ENCODE measurements at regions not wholly inside any gene's neighbourhood (a gene's known extent, or its start where the extent isn't known, plus 50 kb on each side); places are given as distances from the start of the nearest gene placed in this dataset.
"Not testable (repeated sequence)": the region's sequence is repeated elsewhere in the genome, so short reads cannot be mapped to it uniquely, and the experiment has no call there.

GRCh38 chr16:60640038-60640437 is 1396.2 kb downstream of the CDH8 start:
- Histone ChIP-seq H3K36me3 (ENCODE audit: control insufficient read depth, insufficient read depth, low read length, severe bottlenecking) (no peaks in the 10 kb centered on the region), H3K4me1 (ENCODE audit: control insufficient read depth, insufficient read depth, low read length) (peaks cover 2% of the 10 kb centered on the region), H3K9me3 (ENCODE audit: control insufficient read depth, low read length) (no peaks in the 10 kb centered on the region), H3K9ac (ENCODE audit: low read length) (no peak overlapping the region), H3K27me3 (replicated peaks; ENCODE audit: control insufficient read depth, insufficient read depth, low read length) (no peaks in the 10 kb centered on the region), H3K4me3 (ENCODE audit: low read length) (no peak overlapping the region)
- no peak for DNase-seq (ENCODE audit: low read depth)

- H3K36me3 ChIP-seq (ENCODE audit: control insufficient read depth, insufficient read depth, low read length, severe bottlenecking); H3K4me3 ChIP-seq (ENCODE audit: low read length); DNase-seq (ENCODE audit: low read depth); H3K27me3 ChIP-seq (replicated peaks; ENCODE audit: control insufficient read depth, insufficient read depth, low read length); H3K9ac ChIP-seq (ENCODE audit: low read length); H3K4me1 ChIP-seq (ENCODE audit: control insufficient read depth, insufficient read depth, low read length): not testable (repeated sequence)
- peaks cover 17% of the 10 kb centered on the region for H3K9me3 ChIP-seq (ENCODE audit: control insufficient read depth, low read length)
Measured at GRCh38 chr16:60636636-60637035, 1399.6 kb downstream of the CDH8 start.

GRCh38 chr16:60636117-60636516 is 1400.1 kb downstream of the CDH8 start:
- H3K9me3 ChIP-seq (ENCODE audit: control insufficient read depth, low read length), result peaks cover 17% of the 10 kb centered on the region
- no peak overlapping the region for H3K4me3 ChIP-seq (ENCODE audit: low read length)
- DNase-seq (ENCODE audit: low read depth), result no peak
- no peak overlapping the region for H3K9ac ChIP-seq (ENCODE audit: low read length)
- H3K4me1 ChIP-seq (ENCODE audit: control insufficient read depth, insufficient read depth, low read length), result peaks cover 2% of the 10 kb centered on the region
- H3K27me3 ChIP-seq (replicated peaks; ENCODE audit: control insufficient read depth, insufficient read depth, low read length), result no peaks in the 10 kb centered on the region
- H3K36me3 ChIP-seq (ENCODE audit: control insufficient read depth, insufficient read depth, low read length, severe bottlenecking), result no peaks in the 10 kb centered on the region

- peaks cover 2% of the 10 kb centered on the region for H3K4me1 ChIP-seq (ENCODE audit: control insufficient read depth, insufficient read depth, low read length)
- no peaks in the 10 kb centered on the region for H3K27me3 ChIP-seq (replicated peaks; ENCODE audit: control insufficient read depth, insufficient read depth, low read length)
- H3K36me3 ChIP-seq (ENCODE audit: control insufficient read depth, insufficient read depth, low read length, severe bottlenecking), result no peaks in the 10 kb centered on the region
- no peak overlapping the region for H3K4me3 ChIP-seq (ENCODE audit: low read length)
- H3K9ac ChIP-seq (ENCODE audit: low read length), result no peak overlapping the region
- no peak for DNase-seq (ENCODE audit: low read depth)
- peaks cover 19% of the 10 kb centered on the region for H3K9me3 ChIP-seq (ENCODE audit: control insufficient read depth, low read length)
Measured at GRCh38 chr16:60635548-60635947, 1400.7 kb downstream of the CDH8 start.

- no peaks in the 10 kb centered on the region for H3K27me3 ChIP-seq (replicated peaks; ENCODE audit: control insufficient read depth, insufficient read depth, low read length)
- H3K36me3 ChIP-seq (ENCODE audit: control insufficient read depth, insufficient read depth, low read length, severe bottlenecking), result no peaks in the 10 kb centered on the region
- no peak overlapping the region for H3K9ac ChIP-seq (ENCODE audit: low read length)
- DNase-seq (ENCODE audit: low read depth), result no peak
- no peaks in the 10 kb centered on the region for H3K9me3 ChIP-seq (ENCODE audit: control insufficient read depth, low read length)
- no peak overlapping the region for H3K4me3 ChIP-seq (ENCODE audit: low read length)
- H3K4me1 ChIP-seq (ENCODE audit: control insufficient read depth, insufficient read depth, low read length), result no peaks in the 10 kb centered on the region
Measured at GRCh38 chr16:60611844-60612243, 1424.4 kb downstream of the CDH8 start.

GRCh38 chr16:60608971-60609370 is 1427.3 kb downstream of the CDH8 start:
- H3K36me3 ChIP-seq (ENCODE audit: control insufficient read depth, insufficient read depth, low read length, severe bottlenecking), result no peaks in the 10 kb centered on the region
- no peak for DNase-seq (ENCODE audit: low read depth)
- no peaks in the 10 kb centered on the region for H3K9me3 ChIP-seq (ENCODE audit: control insufficient read depth, low read length)

GRCh38 chr16:60605652-60606051 is 1430.6 kb downstream of the CDH8 start:
- H3K9me3 ChIP-seq (ENCODE audit: control insufficient read depth, low read length), result not testable (repeated sequence)

More at GRCh38 chr16:60608971-60609370, 1427.3 kb downstream of the CDH8 start:
- Histone ChIP-seq H3K27me3 (replicated peaks; ENCODE audit: control insufficient read depth, insufficient read depth, low read length) (no peaks in the 10 kb centered on the region), H3K4me1 (ENCODE audit: control insufficient read depth, insufficient read depth, low read length) (no peaks in the 10 kb centered on the region), H3K4me3 (ENCODE audit: low read length) (no peak overlapping the region), H3K9ac (ENCODE audit: low read length) (no peak overlapping the region)

GRCh38 chr16:60605176-60605575 is 1431.1 kb downstream of the CDH8 start:
- H3K4me3 ChIP-seq (ENCODE audit: low read length), result no peak overlapping the region
- H3K27me3 ChIP-seq (replicated peaks; ENCODE audit: control insufficient read depth, insufficient read depth, low read length), result no peaks in the 10 kb centered on the region
- H3K4me1 ChIP-seq (ENCODE audit: control insufficient read depth, insufficient read depth, low read length), result no peaks in the 10 kb centered on the region
- H3K9ac ChIP-seq (ENCODE audit: low read length), result no peak overlapping the region
- no peak for DNase-seq (ENCODE audit: low read depth)
- H3K9me3 ChIP-seq (ENCODE audit: control insufficient read depth, low read length), result no peaks in the 10 kb centered on the region
- H3K36me3 ChIP-seq (ENCODE audit: control insufficient read depth, insufficient read depth, low read length, severe bottlenecking), result no peaks in the 10 kb centered on the region

More at GRCh38 chr16:60605652-60606051, 1430.6 kb downstream of the CDH8 start:
- H3K27me3 ChIP-seq (replicated peaks; ENCODE audit: control insufficient read depth, insufficient read depth, low read length); H3K4me1 ChIP-seq (ENCODE audit: control insufficient read depth, insufficient read depth, low read length); H3K36me3 ChIP-seq (ENCODE audit: control insufficient read depth, insufficient read depth, low read length, severe bottlenecking); H3K4me3 ChIP-seq (ENCODE audit: low read length); H3K9ac ChIP-seq (ENCODE audit: low read length); DNase-seq (ENCODE audit: low read depth): not testable (repeated sequence)

- no peaks in the 10 kb centered on the region for H3K36me3 ChIP-seq (ENCODE audit: control insufficient read depth, insufficient read depth, low read length, severe bottlenecking)
- DNase-seq (ENCODE audit: low read depth), result no peak
- no peaks in the 10 kb centered on the region for H3K4me1 ChIP-seq (ENCODE audit: control insufficient read depth, insufficient read depth, low read length)
- peaks cover 4% of the 10 kb centered on the region for H3K9me3 ChIP-seq (ENCODE audit: control insufficient read depth, low read length)
- H3K27me3 ChIP-seq (replicated peaks; ENCODE audit: control insufficient read depth, insufficient read depth, low read length), result no peaks in the 10 kb centered on the region
- H3K4me3 ChIP-seq (ENCODE audit: low read length), result no peak overlapping the region
- no peak overlapping the region for H3K9ac ChIP-seq (ENCODE audit: low read length)
Measured at GRCh38 chr16:60586493-60586892, 1449.7 kb downstream of the CDH8 start.

GRCh38 chr16:60582528-60582927 is 1453.7 kb downstream of the CDH8 start:
- no peaks in the 10 kb centered on the region for H3K36me3 ChIP-seq (ENCODE audit: control insufficient read depth, insufficient read depth, low read length, severe bottlenecking)
- no peaks in the 10 kb centered on the region for H3K4me1 ChIP-seq (ENCODE audit: control insufficient read depth, insufficient read depth, low read length)
- no peaks in the 10 kb centered on the region for H3K27me3 ChIP-seq (replicated peaks; ENCODE audit: control insufficient read depth, insufficient read depth, low read length)
- peaks cover 4% of the 10 kb centered on the region for H3K9me3 ChIP-seq (ENCODE audit: control insufficient read depth, low read length)
- H3K9ac ChIP-seq (ENCODE audit: low read length), result no peak overlapping the region
- H3K4me3 ChIP-seq (ENCODE audit: low read length), result no peak overlapping the region
- no peak for DNase-seq (ENCODE audit: low read depth)

- no peaks in the 10 kb centered on the region for H3K27me3 ChIP-seq (replicated peaks; ENCODE audit: control insufficient read depth, insufficient read depth, low read length)
- no peaks in the 10 kb centered on the region for H3K4me1 ChIP-seq (ENCODE audit: control insufficient read depth, insufficient read depth, low read length)
- no peaks in the 10 kb centered on the region for H3K36me3 ChIP-seq (ENCODE audit: control insufficient read depth, insufficient read depth, low read length, severe bottlenecking)
- H3K9me3 ChIP-seq (ENCODE audit: control insufficient read depth, low read length), result peaks cover 7% of the 10 kb centered on the region
- DNase-seq (ENCODE audit: low read depth), result no peak
- H3K9ac ChIP-seq (ENCODE audit: low read length), result no peak overlapping the region
- no peak overlapping the region for H3K4me3 ChIP-seq (ENCODE audit: low read length)
Measured at GRCh38 chr16:60566901-60567300, 1469.3 kb downstream of the CDH8 start.

GRCh38 chr16:60564588-60564987 is 1471.7 kb downstream of the CDH8 start:
- DNase-seq (ENCODE audit: low read depth), result no peak
- no peaks in the 10 kb centered on the region for H3K4me1 ChIP-seq (ENCODE audit: control insufficient read depth, insufficient read depth, low read length)
- H3K4me3 ChIP-seq (ENCODE audit: low read length), result no peak overlapping the region
- H3K27me3 ChIP-seq (replicated peaks; ENCODE audit: control insufficient read depth, insufficient read depth, low read length), result no peaks in the 10 kb centered on the region
- peaks cover 7% of the 10 kb centered on the region for H3K9me3 ChIP-seq (ENCODE audit: control insufficient read depth, low read length)
- no peaks in the 10 kb centered on the region for H3K36me3 ChIP-seq (ENCODE audit: control insufficient read depth, insufficient read depth, low read length, severe bottlenecking)
- no peak overlapping the region for H3K9ac ChIP-seq (ENCODE audit: low read length)

Measured in adipocyte (in vitro differentiated cells).